Muscle of back (tissue), 3 donors: ENCODE measurements at regions not wholly inside any gene's neighbourhood (a gene's known extent, or its start where the extent isn't known, plus 50 kb on each side); places are given as distances from the start of the nearest gene placed in this dataset.
"Not testable (repeated sequence)": the region's sequence is repeated elsewhere in the genome, so short reads cannot be mapped to it uniquely, and the experiment has no call there.

Source experiments
- DNase-seq, 3 donors: peaks; one replicate each; pipeline versions ENCODE4 v3.0.0 to v3.0.0-alpha.2; 2013

DNA sequence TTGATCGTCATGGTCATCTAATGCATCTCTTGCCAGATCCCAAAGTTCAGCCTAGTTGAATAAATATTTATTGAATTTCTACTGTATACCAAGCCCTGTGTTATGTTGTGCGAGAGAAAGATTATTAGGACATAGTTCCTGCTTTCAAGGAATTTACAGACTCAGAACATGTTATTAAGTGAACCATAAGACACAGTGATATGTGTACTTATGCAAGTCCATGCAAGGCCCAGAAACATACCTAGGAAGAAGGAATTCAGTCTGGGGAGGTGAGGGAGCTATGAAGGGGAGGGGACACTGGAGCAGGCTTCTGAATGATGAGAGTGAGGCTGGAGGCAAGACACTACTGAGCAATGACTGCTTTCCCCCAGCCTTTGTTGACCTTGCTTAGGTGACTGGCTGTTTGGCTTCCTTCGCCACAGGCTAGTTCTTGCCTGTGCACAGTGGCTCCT lies 81.4 kb downstream of the ACAA2 start:
- DNase-seq = no peak

DNA sequence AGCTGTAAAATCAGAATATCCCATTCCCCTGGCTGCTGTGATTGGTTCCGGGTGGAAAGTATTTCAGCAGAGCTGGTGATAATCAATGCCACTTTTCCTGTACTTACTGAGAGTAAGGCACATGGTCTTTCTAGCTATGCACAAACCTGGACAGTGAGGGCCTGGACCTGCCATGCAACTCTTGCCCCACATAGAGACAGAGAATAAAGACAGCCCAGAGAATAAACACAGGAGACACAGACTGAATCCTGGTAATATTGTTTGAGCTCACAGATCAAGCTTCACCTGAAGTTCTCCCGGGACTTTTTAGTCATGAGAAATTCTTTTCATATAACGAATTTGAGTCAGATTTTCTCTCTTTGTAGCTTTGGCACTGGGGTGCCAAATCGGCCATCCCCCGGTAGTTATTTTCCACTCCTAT lies 81.9 kb downstream of the ACAA2 start:
- no peak for DNase-seq

DNA sequence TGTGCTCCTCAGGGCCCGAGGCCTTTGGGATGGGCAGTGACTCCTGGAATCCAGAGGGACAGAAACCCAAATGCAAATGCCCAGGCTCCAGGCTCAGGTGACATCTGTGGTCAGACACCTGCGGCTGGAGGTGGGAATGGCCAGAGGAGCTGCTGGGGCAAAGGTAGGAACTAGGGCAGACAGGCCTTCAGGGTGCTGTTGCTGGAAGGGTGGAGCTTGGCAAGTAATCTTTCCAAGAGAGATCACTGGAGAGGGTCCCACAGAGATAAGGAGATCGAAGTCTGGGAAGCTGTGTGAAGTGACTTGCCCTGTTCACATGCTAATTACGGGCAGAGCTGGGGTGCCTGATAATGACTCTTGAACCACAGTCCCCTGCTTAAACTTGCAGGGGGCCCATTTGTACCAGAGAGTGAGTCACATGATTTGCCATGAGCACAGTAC lies 82.4 kb downstream of the ACAA2 start:
- no peak for DNase-seq

DNA sequence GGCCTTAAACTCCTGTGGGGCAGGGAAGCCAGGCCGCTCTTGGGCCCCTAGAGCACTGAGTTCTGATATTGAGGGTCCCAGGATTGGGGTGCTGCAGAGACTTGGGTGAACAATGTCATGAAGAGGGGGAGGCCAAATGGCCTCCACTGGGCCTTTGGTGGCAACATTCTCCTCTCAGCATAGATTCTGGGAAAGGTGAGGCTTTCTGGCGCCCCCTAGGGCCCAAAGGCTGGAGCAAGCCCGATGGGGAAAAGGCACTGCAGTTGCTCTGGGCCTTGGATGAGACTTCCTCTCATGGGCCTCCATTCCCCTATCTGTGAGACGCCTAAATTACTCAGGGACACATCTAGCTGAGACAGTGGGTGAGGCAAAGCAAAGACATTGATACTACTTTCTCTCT lies 84.8 kb downstream of the ACAA2 start:
- DNase-seq = peak in 1 of 3 donors; percentile 33

DNA sequence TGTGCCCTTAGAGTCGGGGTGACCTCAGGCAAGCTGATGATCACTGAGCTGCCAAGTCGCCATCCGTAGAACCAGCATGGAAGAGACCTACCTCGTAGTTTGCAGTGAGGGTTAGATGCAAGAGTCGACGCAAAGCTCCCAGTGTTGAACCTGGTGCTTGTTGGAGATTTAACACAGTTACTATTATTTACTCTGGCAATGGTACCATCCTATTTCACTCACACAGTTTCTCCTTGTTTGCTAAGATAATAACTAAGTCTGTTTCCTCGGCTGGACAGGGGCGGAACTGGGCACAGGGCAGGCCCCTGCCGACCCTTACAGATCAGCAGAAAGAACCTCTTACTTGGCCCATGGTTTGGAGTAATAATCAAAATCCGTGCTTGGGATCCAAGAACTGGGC lies 85.5 kb downstream of the ACAA2 start:
- DNase-seq = no peak

DNA sequence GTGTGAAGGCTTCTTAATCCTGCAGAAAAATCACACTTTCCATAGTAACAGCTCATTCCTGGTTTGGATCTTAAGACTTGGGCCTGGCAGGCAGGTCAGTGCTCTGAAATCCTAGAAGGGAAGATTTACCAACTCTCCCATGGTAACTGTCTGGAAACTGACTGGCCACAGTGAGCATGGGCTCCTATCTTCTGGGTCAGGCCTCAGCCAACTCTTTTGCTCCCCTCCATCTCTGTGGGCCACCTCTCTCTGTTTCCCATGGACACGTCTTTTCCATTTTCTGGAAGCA lies 86.7 kb downstream of the ACAA2 start:
- no peak for DNase-seq

DNA sequence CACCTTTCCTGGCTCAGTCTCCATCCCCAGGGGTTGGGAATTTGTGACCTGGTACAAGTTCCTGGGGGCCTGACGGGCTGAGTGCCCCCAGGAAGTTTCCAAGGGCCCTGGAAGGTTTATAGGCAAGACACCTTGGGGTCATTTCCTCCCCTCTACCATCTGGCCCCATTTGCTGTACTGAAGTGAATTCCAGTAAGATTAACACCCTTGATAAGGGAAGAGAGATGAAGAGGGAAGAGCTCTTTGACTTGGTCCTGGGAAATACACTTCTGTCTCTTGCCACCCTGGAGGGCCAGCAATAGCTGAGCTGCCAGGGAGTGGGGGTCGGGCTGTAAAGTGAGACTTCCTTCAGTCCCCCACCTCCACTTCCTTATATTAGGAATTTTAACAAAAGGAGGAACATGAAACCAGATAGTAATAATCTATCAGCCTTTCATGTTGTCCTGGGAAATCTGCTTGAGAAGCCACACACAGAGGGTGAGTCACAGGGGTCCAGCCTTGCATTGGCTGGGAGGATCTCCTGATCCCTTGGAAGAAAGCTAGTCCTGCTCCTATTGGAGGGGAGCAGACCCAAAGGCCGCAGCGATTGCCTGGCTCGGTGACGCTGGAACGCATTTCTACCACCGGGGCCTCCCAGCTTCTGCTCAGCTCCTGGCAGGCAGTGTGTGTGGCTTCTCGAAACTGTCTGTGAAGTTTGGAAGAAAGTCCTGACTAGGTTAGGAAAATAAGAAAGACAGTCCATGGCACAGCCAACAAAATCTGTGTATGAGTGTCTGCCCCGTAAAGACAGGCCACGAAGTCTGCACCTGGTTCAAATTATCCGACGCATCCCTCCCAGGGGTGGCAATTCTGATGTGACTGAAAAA lies 87.3 kb downstream of the ACAA2 start:
- peak; percentile 88 to 97 (median 91) for DNase-seq

DNA sequence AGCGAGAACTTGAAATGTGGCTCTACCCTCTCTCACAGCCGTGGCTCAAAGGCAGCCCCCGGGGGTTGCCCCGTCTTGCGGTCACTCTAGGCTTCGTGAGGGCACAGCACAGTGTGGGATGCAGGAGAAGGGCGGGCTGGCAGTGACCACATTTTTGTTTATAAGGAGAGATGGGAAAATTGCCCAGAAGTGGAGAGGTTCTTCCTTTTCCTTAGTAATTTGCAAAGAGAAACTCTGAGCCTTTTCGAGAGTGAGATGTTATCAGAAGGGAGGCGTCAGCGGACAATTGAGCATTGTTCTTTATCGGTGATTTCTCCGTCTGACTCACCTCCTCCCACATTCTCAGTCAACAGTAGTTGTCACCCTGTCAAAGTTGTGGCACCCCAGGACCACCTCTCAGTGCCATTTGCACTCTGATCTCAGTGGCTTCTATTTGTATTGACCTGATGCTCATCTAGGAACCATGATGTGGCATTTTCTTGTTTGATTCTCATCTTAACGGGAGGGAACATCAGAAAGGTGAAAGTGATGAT lies 89.6 kb downstream of the ACAA2 start:
- DNase-seq = peak in 1 of 3 donors; percentile 25

DNA sequence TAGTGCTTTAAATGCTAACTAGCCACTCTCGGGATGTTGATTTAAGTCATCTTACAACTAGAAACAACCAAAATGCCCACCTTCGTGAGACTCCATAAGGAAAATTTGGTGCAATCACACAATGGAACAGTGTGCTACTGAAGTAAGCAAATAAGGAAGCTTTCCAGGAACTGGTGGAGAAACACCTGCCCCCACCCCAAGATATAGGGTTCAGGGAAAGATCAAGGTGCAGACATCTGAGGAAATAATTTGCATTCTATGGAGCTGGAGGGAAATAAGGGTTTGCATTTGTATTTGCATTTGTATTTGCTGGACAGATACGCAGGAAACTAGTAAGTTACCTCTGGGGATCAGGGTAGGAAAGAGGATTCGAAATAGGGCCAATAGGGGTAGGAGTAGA lies 90.9 kb downstream of the ACAA2 start:
- peak in 1 of 3 donors; percentile 30 for DNase-seq

DNA sequence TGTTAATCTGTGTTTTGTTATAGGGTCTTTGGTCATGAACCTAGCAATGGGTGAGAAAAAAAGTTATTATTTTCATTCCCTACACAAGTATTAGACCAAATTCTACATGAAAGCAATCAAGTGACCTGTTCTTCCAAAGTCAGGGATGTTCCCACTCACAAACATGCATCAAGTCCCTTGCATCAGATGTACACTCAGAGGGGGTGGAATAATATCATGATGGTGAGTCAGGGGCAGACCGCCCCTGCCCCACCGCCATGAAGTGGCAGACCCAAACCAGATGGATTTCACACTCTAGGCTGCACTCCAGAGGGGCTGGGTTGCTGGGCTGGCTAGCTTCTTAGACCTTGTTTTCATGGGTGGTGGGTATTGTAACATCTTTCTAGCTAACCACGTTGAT lies 91.4 kb downstream of the ACAA2 start:
- DNase-seq = no peak

DNA sequence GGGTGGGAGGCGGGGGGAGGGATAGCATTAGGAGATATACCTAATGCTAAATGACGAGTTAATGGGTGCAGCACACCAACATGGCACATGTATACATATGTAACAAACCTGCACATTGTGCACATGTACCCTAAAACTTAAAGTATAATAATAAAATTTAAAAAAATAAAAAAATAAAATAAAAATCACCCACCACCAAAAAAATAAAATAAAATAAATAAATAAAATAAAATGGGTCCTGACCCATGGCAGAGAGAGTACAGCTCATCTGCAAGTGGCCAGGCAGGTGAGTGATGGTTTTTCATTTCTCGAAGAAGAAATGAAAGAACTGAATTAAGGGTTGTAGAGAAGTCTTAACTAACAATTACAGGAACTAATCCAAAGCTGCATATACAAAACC lies 92.4 kb downstream of the ACAA2 start:
- not testable (repeated sequence) for DNase-seq

DNA sequence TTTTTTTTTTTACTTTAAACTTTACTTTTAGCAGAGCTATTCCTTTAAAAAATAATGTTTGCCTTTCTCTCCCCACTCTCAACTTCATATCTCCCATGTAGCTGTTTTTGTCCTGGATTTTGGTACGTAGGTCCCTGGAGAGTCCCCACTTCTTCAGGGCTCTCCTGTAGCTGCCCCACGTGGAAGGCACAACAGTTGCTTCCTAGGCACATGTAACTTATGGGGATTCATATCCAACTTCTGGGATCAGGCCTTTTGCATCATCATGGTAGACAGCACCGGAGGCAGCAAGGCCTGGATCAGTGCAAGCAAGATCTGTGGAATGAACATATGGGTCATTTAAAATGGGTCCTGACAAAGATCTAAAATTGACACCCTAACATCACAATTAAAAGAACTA lies 95.7 kb downstream of the ACAA2 start:
- DNase-seq = no peak

DNA sequence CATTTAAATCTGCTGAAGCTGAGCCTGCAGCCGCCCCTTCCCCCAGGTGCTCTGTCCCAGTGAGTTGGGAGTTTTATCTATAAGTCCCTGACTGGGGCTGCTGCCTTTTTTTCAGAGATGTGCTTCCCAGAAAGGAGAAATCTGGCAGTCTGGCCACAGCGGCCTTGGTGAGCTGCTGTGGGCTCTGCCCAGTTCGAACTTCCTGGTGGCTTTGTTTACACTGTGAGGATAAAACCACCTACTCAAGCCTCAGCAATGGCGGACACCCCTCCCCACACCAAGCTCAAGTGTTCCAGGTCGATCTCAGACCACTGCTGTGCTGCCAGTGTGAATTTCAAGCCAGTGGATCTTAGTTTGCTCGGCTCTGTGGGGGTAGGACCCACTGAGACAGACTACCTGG lies 97.3 kb downstream of the ACAA2 start:
- no peak for DNase-seq

DNA sequence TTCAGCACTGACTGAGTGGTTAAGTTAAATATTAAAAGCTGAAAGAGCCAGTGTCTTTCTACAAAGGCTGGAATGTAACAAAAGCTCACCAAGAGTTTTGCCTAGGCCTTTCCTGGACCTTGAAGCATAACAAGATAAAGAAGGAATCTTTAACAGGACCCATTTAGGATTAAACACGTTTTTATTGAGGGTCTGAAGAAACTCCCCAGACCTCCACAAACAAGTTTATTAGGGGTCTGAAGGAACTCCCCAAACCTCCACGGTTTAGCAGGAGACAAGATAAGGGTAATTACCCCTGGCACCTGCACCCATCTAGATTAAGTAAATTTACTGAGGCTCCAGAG lies 104.0 kb downstream of the ACAA2 start:
- DNase-seq = no peak

DNA sequence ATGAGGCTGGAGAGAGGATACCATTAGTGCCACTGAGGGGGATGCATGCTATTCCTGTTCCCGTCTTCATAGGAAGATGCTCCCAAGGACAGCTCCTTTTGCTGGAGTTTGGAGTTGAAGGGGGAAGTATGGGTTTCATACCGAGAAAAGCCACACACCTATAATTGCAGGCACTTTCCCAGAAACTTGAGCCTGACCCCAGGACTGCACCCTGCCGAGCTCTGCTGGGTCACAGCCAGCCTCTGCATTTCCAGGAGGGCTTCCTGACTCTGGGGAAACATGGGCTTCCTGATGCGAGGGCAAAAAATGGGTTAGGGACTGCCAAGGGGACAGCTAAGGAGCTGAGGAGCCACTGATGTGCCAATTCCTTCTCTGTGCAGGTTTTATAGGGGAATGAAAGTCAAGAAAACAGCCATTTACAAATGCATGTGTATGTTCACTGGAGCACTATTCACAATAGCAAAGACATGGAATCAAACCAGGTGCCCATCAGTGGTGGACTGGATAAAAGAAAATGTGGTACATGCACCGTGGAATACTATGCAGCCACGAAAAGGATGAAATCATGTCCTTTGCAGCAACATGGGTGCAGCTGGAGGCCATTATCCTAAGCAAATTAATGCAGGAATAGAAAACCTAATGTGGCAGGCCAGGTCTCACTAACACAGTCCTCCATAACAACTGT lies 104.5 kb downstream of the ACAA2 start:
- DNase-seq = no peak

DNA sequence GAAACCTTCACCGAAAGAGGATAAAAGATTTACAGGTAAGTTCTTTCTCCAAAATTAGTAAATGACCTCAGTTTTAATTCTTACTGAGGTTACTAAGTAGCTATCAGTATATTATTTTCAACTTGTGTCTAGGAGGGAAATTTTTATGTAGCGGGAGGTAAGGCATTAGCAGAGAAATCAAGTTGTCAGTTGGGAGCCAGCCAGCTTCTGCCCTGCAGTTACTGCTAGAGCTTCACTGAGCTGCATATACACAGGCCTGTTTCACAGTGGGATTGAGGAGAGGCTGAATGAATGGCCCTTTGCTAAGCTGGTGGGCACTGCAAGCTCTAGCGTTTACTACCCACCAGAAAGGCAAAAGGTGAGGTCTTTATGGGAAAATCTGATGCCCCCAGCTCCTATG lies 105.7 kb downstream of the ACAA2 start:
- DNase-seq = no peak

DNA sequence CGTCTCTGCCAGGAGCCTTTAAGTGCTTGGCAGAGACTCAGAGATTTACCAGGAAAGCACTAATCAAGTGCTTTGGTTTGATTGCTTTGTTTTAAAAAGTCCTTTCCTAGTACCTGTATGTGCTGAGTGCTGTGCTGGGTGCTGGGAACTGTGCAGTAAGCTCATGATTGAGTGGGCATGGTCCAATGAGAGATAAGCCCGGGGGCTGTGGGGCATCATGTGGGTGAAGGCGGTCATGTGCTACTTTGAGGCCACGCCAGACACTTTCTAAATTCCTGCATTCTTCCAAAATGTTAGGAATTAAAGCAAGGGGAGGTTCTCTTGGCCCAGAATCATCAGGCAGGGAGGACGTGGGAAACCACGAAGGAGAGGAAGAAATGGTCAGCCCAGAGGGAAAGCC lies 109.0 kb downstream of the ACAA2 start:
- peak in 1 of 3 donors; percentile 37 for DNase-seq

DNA sequence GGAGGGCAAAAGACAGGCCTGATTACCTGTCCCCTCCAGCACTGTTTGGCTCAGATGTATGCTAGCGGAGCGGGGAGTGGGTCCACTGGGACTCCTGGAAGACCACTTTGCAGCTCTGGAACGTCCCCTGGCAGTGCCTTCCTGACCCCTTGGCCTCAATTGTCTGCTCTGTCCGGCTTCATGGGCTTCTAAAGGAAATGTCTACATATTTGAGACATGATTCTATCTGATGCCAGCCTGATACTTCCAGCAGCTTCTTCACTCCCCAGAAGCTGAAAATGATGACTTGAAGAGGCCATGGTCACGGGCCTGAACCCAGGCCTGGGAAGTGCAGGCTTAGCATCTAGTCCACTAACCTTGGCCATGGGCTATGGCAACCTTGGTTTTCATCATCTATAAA lies 112.1 kb downstream of the ACAA2 start:
- no peak for DNase-seq

DNA sequence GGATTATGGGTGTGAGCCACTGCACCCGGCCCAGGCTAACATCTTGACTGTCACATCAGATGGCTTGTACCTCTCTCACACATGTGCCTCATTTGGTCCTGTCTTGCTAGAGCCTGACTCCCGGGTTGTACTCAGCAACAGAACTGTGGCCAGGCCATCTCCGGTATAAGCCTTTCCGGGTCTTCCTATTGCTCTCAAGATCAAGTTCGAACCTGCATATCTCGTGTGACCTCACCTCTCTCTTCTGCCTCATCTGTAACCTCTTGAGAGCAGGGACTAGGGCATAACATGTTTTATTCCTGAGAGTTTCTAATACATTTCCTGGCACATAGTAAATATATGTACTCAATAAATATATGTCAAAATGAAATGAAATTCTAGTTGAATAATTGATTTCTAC lies 114.0 kb downstream of the ACAA2 start:
- no peak for DNase-seq

DNA sequence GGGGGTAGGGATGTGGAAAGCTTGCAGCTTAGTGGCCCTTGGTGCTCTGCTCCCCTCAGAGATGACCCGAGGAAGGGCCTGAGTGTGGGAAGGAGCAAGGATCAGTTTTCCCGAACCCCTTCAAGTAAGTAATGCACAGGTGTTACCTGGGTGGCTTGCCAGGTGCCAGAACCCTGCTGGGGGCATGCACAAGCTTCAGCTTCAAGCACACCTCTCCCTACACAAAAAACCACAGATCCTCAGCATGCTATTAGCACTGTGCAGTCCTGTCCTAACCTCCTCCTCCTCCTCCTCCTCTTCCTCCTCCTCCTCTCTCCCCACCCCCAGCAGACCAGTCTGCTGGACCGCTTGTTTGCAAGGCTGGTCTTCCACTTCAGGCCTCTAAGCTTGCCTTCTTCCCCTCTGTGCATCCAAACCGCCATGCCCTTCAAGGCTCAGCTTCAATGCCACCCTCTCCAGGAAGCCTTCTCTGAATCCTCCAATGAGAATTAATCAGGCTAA lies 114.8 kb downstream of the ACAA2 start:
- no peak for DNase-seq

DNA sequence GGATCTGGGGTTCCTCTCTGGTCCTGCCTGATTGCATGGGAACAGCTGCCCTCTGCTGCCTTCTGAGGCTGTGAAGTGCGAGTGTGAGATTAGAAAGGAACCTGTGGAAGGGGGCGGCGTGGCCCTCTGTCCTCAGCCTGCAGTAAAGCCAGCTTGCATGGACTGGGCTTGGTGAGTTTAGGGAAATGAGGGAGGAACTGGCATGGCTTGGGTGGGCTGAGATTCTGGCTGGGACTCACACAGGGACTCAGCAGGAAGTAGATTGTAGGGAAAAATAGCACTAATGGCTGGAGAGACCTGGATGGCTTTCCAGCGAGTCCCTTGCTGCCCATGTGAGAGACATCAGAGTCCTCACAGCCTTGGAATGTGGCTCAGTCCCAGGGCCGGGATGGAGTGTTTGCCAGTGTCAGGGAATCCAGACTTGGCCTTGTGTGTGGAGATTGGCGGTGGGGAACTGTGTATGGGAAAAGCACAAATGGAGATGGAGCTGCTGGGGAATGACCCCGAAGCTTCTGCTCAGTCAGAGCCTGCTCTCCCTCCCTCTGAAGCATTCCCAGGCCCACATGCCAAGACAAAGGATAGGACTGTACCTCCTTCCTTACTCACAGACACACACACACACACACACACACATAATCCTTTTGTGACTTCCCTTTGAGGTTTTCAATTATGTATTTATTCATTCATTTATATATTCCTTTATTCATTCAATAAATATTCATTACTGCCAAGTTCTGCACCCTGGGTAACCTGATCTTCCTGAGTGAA lies 115.4 kb downstream of the ACAA2 start:
- peak in 2 of 3 donors; percentile 65 to 77 for DNase-seq

DNA sequence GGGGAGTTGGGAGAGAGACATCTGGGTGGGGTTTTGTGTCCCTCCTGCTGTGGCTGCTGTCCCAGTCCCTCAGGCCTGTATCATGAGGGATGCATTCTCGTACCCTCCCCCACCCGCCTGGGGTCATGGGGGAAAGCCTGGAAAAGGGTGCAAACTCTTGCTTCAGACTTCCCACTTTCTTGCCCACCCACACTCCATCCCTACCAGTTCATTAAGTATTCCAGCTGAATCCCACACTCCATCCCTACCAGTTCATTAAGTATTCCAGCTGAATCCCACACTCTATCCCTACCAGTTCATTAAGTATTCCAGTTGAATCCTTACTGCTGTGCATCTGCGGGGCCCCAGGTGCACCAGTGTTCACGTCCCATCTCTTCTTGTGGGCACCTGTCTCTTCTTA lies 116.3 kb downstream of the ACAA2 start:
- no peak for DNase-seq
